Suppressor macrophage treated with lipopolysaccharide for 4 hours (primary cell): ENCODE measurements at regions not wholly inside any gene's neighbourhood (a gene's known extent, or its start where the extent isn't known, plus 50 kb on each side); places are given as distances from the start of the nearest gene placed in this dataset.
"Not testable (repeated sequence)": the region's sequence is repeated elsewhere in the genome, so short reads cannot be mapped to it uniquely, and the experiment has no call there.

ENCODE experiments used
- DNase-seq: peaks from one replicate; pipeline ENCODE4 v3.0.0-alpha.2; 2020

GRCh38 chr3:91348064-91348463, 2240.6 kb downstream of the EPHA3 start:
- DNase-seq: not testable (repeated sequence)

DNA sequence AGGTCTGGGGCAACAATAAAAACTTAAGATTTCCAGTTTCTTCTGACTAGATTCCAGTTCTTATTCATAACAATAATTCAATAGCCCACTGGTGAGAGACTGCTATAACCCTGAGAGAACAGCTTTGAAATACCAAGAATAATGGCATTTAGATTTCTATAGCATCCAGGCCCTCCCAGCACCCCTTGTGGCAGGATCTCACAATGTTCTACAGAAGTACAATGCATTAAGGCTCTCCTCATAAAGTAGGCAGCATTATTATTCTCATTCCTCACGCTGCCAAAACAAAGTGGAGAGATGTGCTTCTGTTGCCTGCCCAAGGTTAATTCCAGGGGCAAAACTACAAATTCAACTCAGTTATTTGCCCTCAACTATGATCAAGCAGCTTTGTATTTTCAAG, 2241.7 kb downstream of the EPHA3 start:
- not testable (repeated sequence) for DNase-seq

GRCh38 chr3:91352161-91352560, 2244.7 kb downstream of the EPHA3 start:
- not testable (repeated sequence) for DNase-seq

- not testable (repeated sequence) for DNase-seq
These were observed 2251.9 kb downstream of the EPHA3 start for GRCh38 chr3:91359278-91359677.

GRCh38 chr3:91383100-91383894, 2275.9 kb downstream of the EPHA3 start:
- DNase-seq: not testable (repeated sequence)

- DNase-seq: not testable (repeated sequence)
These were observed 2296.5 kb downstream of the EPHA3 start for GRCh38 chr3:91403938-91404337.

GRCh38 chr3:91442063-91442462, 2334.6 kb downstream of the EPHA3 start:
- not testable (repeated sequence) for DNase-seq

- not testable (repeated sequence) for DNase-seq
These were observed 2335.1 kb downstream of the EPHA3 start for GRCh38 chr3:91442483-91442882.

- not testable (repeated sequence) for DNase-seq
These were observed 2341.0 kb downstream of the EPHA3 start for GRCh38 chr3:91448379-91448778.

- not testable (repeated sequence) for DNase-seq
These were observed 2359.1 kb downstream of the EPHA3 start for GRCh38 chr3:91466517-91466916.

DNA sequence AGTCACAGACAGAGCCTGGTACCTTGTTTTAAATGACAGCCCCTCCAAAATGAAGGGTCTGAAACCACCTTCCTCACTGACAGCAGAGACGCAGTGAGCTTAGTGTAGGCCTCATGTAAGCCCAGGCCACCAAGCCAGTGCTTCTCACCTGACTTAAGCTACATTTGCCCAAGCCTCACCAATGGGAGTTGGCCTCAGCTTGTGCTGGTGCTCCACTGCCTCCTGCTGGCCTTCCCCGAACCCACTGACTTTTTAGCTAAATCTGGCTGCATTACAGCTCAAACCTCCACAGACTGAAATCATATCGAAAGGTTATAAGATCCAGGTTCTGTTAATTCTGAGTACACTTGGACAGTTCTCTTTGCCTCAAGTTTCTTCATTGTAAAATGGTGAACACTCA, 2361.8 kb downstream of the EPHA3 start:
- DNase-seq: not testable (repeated sequence)

DNA sequence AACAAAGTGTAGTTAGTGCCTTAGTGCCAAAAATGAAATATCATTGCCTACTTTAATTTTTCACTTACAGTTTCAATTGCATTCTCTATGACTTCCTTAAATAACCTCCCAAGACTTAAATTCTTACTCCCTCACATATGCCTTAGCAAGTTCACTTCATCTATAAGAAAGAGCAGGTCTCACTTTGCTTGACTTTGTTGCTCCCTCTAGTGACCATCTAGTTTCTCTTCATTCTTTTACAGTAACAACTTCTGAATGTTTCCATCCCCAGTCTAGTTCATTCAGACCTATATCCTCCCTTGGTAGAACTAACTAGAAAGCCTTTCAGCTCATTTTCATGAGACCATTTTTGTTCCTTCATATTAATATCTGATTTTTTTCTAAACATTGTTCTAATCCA, 2377.6 kb downstream of the EPHA3 start:
- not testable (repeated sequence) for DNase-seq

- peak; percentile 30 for DNase-seq
These were observed 2378.5 kb downstream of the EPHA3 start for GRCh38 chr3:91485891-91486290.

- not testable (repeated sequence) for DNase-seq
These were observed 2390.3 kb downstream of the EPHA3 start for GRCh38 chr3:91497712-91498111.

- not testable (repeated sequence) for DNase-seq
These were observed 2392.4 kb downstream of the EPHA3 start for GRCh38 chr3:91499850-91500249.

DNA sequence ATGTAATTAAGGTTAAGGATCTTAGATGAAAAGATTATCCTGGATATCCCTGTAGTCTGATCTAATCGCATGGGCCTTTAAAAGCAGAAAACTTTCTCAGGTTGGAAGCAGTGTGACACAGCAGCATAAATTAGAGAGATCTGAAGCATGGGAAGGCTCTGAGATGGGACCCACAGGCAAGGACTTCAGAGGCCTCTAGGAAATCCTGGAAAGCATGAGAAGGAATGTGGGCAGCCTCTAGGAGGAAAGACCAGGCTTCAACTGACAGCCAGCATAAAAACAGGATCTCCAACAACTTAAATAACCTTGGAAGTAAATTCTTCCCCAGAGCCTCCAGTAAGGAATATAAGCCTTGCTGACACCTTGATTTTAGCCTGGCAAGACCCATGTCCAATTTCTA, 2397.5 kb downstream of the EPHA3 start:
- DNase-seq: not testable (repeated sequence)
